ENCODE measurements at regions not wholly inside any gene's neighbourhood (a gene's known extent, or its start where the extent isn't known, plus 50 kb on each side); places are given as distances from the start of the nearest gene placed in this dataset.

- no peaks in the 10 kb centered on the region for H3K27me3 ChIP-seq
- H3K4me3 ChIP-seq = no peak overlapping the region
- no peaks in the 10 kb centered on the region for H3K36me3 ChIP-seq
- no peaks in the 10 kb centered on the region for H3K9me3 ChIP-seq
- TF ChIP-seq CTCF (IDR thresholded peaks at IDR 0.05) (no peak), POLR2A (IDR thresholded peaks at IDR 0.05) (no peak)
- H3K27ac ChIP-seq = no peak overlapping the region
- DNase-seq = no peak
- H3K4me1 ChIP-seq = peaks cover 0 to 10% (median 2%) of the 10 kb centered on the region in 4 donors
Observed at GRCh38 chr3:124582621-124583395, 147.4 kb upstream of the UMPS start.

GRCh38 chr3:124584245-124584551 lies 146.1 kb upstream of the UMPS start:
- Histone ChIP-seq H3K36me3 (no peaks in the 10 kb centered on the region), H3K27me3 (no peaks in the 10 kb centered on the region), H3K9me3 (no peaks in the 10 kb centered on the region), H3K4me3 (peak overlapping the region; percentile 38 to 68 (median 46)), H3K27ac (peak overlapping the region in 3 of 4 donors; percentile 31 to 47 (median 44)), H3K4me1 (peaks cover 0 to 10% (median 2%) of the 10 kb centered on the region in 4 donors)
- no peak for TF ChIP-seq CTCF (IDR thresholded peaks at IDR 0.05)
- TF ChIP-seq POLR2A (IDR thresholded peaks at IDR 0.05) = no peak
- no peak for DNase-seq

- peak overlapping the region; percentile 38 to 68 (median 46) for H3K4me3 ChIP-seq
- peak; percentile 17 to 92 (median 89) for DNase-seq
- TF ChIP-seq POLR2A (IDR thresholded peaks at IDR 0.05) (peak; percentile 79 to 92), CTCF (IDR thresholded peaks at IDR 0.05) (peak in 3 of 6 experiments; percentile 23 to 34 (median 24))
- H3K9me3 ChIP-seq = no peaks in the 10 kb centered on the region
- H3K27me3 ChIP-seq = no peaks in the 10 kb centered on the region
- no peaks in the 10 kb centered on the region for H3K36me3 ChIP-seq
- peaks cover 0 to 10% (median 2%) of the 10 kb centered on the region in 4 donors for H3K4me1 ChIP-seq
- H3K27ac ChIP-seq = peak overlapping the region; percentile 31 to 47 (median 44)
Observed at GRCh38 chr3:124584552-124585391, 145.5 kb upstream of the UMPS start.

GRCh38 chr3:124586126-124587052 lies 143.9 kb upstream of the UMPS start:
- Histone ChIP-seq H3K36me3 (no peaks in the 10 kb centered on the region), H3K27ac (no peak overlapping the region), H3K4me3 (no peak overlapping the region), H3K27me3 (no peaks in the 10 kb centered on the region), H3K9me3 (no peaks in the 10 kb centered on the region), H3K4me1 (peaks cover 0 to 10% (median 2%) of the 10 kb centered on the region in 4 donors)
- no peak for DNase-seq
- TF ChIP-seq CTCF (IDR thresholded peaks at IDR 0.05) (no peak), POLR2A (IDR thresholded peaks at IDR 0.05) (no peak)

- H3K9me3 ChIP-seq = no peaks in the 10 kb centered on the region
- H3K27ac ChIP-seq = no peak overlapping the region
- no peaks in the 10 kb centered on the region for H3K36me3 ChIP-seq
- peak in 1 of 3 donors; percentile 7 for DNase-seq
- no peaks in the 10 kb centered on the region for H3K27me3 ChIP-seq
- TF ChIP-seq CTCF (IDR thresholded peaks at IDR 0.05) = no peak
- no peak for TF ChIP-seq POLR2A (IDR thresholded peaks at IDR 0.05)
- H3K4me3 ChIP-seq = no peak overlapping the region
- H3K4me1 ChIP-seq = peaks cover 0 to 10% (median 2%) of the 10 kb centered on the region in 4 donors
Observed at GRCh38 chr3:124587053-124587408, 143.2 kb upstream of the UMPS start.

All from Peyer's patch (tissue), 4 donors.